ENCODE measurements at regions not wholly inside any gene's neighbourhood (a gene's known extent, or its start where the extent isn't known, plus 50 kb on each side); places are given as distances from the start of the nearest gene placed in this dataset.
A peak's percentile ranks its signal among the peaks of the same experiment; 100 is the strongest.

GRCh38 chr6:112752791-112753190 lies 405.7 kb downstream of the RFPL4B start:
- no peaks in the 10 kb centered on the region for H3K79me2 ChIP-seq (ENCODE audit: insufficient read depth, low read length)
- no peaks in the 10 kb centered on the region for H4K20me1 ChIP-seq (ENCODE audit: insufficient read depth, low read length)
- H3K4me2 ChIP-seq (ENCODE audit: low read length): no peak overlapping the region
- no peak for TF ChIP-seq EZH2 (IDR thresholded peaks at IDR 0.05; ENCODE audit: insufficient read depth, low read length)
- no peak for TF ChIP-seq CTCF (IDR thresholded peaks at IDR 0.05; ENCODE audit: insufficient read depth, low read depth, low read length)
- H3K4me3 ChIP-seq (ENCODE audit: insufficient read depth, low read depth, low read length): no peak overlapping the region
- no peak overlapping the region for H3K27ac ChIP-seq (ENCODE audit: low read depth, low read length)
- no peak overlapping the region for H3K9ac ChIP-seq (ENCODE audit: low read length)
- no peak overlapping the region for H2AFZ ChIP-seq (ENCODE audit: low read depth, low read length)
- no peaks in the 10 kb centered on the region for H3K4me1 Mint-ChIP-seq (ENCODE audit: low read depth, unreplicated experiment)
- H3K27me3 ChIP-seq (ENCODE audit: insufficient read depth, low read length): no peaks in the 10 kb centered on the region
- H3K27me3 Mint-ChIP-seq (ENCODE audit: low read depth, unreplicated experiment): no peaks in the 10 kb centered on the region
- no peak for FAIRE-seq
- H3K36me3 ChIP-seq (ENCODE audit: insufficient read depth, low read length): no peaks in the 10 kb centered on the region
- H3K27ac Mint-ChIP-seq (ENCODE audit: unreplicated experiment): no peak overlapping the region
- H3K9me3 Mint-ChIP-seq (ENCODE audit: unreplicated experiment): peaks cover 6% of the 10 kb centered on the region
- no peaks in the 10 kb centered on the region for H3K36me3 Mint-ChIP-seq (ENCODE audit: low read depth, unreplicated experiment)
- H3K4me3 Mint-ChIP-seq (ENCODE audit: unreplicated experiment): no peak overlapping the region
- no peak for DNase-seq (ENCODE audit: low read depth)
- no peaks in the 10 kb centered on the region for H3K9me3 ChIP-seq (ENCODE audit: insufficient read depth, low read depth, low read length)
- H3K4me1 ChIP-seq (ENCODE audit: insufficient read depth, low read length): no peaks in the 10 kb centered on the region

GRCh38 chr6:112760831-112761230 lies 413.7 kb downstream of the RFPL4B start:
- Histone ChIP-seq H3K27me3 (ENCODE audit: insufficient read depth, low read length) (no peaks in the 10 kb centered on the region), H3K4me3 (ENCODE audit: insufficient read depth, low read depth, low read length) (no peak overlapping the region), H3K4me2 (ENCODE audit: low read length) (no peak overlapping the region), H3K36me3 (ENCODE audit: insufficient read depth, low read length) (no peaks in the 10 kb centered on the region), H3K79me2 (ENCODE audit: insufficient read depth, low read length) (no peaks in the 10 kb centered on the region), H3K4me1 (ENCODE audit: insufficient read depth, low read length) (no peaks in the 10 kb centered on the region), H3K9me3 (ENCODE audit: insufficient read depth, low read depth, low read length) (no peaks in the 10 kb centered on the region), H3K27ac (ENCODE audit: low read depth, low read length) (no peak overlapping the region), H2AFZ (ENCODE audit: low read depth, low read length) (no peak overlapping the region), H4K20me1 (ENCODE audit: insufficient read depth, low read length) (no peaks in the 10 kb centered on the region), H3K9ac (ENCODE audit: low read length) (no peak overlapping the region)
- Mint-ChIP-seq H3K36me3 (ENCODE audit: low read depth, unreplicated experiment) (peaks cover 2% of the 10 kb centered on the region), H3K4me3 (ENCODE audit: unreplicated experiment) (no peak overlapping the region), H3K9me3 (ENCODE audit: unreplicated experiment) (peaks cover 8% of the 10 kb centered on the region), H3K27ac (ENCODE audit: unreplicated experiment) (no peak overlapping the region), H3K27me3 (ENCODE audit: low read depth, unreplicated experiment) (no peaks in the 10 kb centered on the region), H3K4me1 (ENCODE audit: low read depth, unreplicated experiment) (no peaks in the 10 kb centered on the region)
- DNase-seq (ENCODE audit: low read depth): no peak
- FAIRE-seq: peak; percentile 13
- TF ChIP-seq EZH2 (IDR thresholded peaks at IDR 0.05; ENCODE audit: insufficient read depth, low read length) (no peak), CTCF (IDR thresholded peaks at IDR 0.05; ENCODE audit: insufficient read depth, low read depth, low read length) (no peak)

GRCh38 chr6:112761740-112762139 lies 414.6 kb downstream of the RFPL4B start:
- no peaks in the 10 kb centered on the region for H3K4me1 ChIP-seq (ENCODE audit: insufficient read depth, low read length)
- no peak overlapping the region for H3K4me2 ChIP-seq (ENCODE audit: low read length)
- TF ChIP-seq EZH2 (IDR thresholded peaks at IDR 0.05; ENCODE audit: insufficient read depth, low read length) (no peak), CTCF (IDR thresholded peaks at IDR 0.05; ENCODE audit: insufficient read depth, low read depth, low read length) (no peak)
- H2AFZ ChIP-seq (ENCODE audit: low read depth, low read length): no peak overlapping the region
- FAIRE-seq (no peak), DNase-seq (ENCODE audit: low read depth) (no peak)
- H4K20me1 ChIP-seq (ENCODE audit: insufficient read depth, low read length): no peaks in the 10 kb centered on the region
- H3K36me3 ChIP-seq (ENCODE audit: insufficient read depth, low read length): no peaks in the 10 kb centered on the region
- H3K9me3 ChIP-seq (ENCODE audit: insufficient read depth, low read depth, low read length): no peaks in the 10 kb centered on the region
- H3K36me3 Mint-ChIP-seq (ENCODE audit: low read depth, unreplicated experiment): peaks cover 2% of the 10 kb centered on the region
- H3K27ac ChIP-seq (ENCODE audit: low read depth, low read length): no peak overlapping the region
- no peak overlapping the region for H3K4me3 Mint-ChIP-seq (ENCODE audit: unreplicated experiment)
- no peak overlapping the region for H3K27ac Mint-ChIP-seq (ENCODE audit: unreplicated experiment)
- H3K27me3 ChIP-seq (ENCODE audit: insufficient read depth, low read length): no peaks in the 10 kb centered on the region
- H3K4me1 Mint-ChIP-seq (ENCODE audit: low read depth, unreplicated experiment): no peaks in the 10 kb centered on the region
- no peak overlapping the region for H3K9ac ChIP-seq (ENCODE audit: low read length)
- H3K27me3 Mint-ChIP-seq (ENCODE audit: low read depth, unreplicated experiment): no peaks in the 10 kb centered on the region
- no peaks in the 10 kb centered on the region for H3K79me2 ChIP-seq (ENCODE audit: insufficient read depth, low read length)
- H3K9me3 Mint-ChIP-seq (ENCODE audit: unreplicated experiment): peaks cover 2% of the 10 kb centered on the region
- no peak overlapping the region for H3K4me3 ChIP-seq (ENCODE audit: insufficient read depth, low read depth, low read length)
